ENCODE measurements at regions not wholly inside any gene's neighbourhood (a gene's known extent, or its start where the extent isn't known, plus 50 kb on each side); places are given as distances from the start of the nearest gene placed in this dataset.

DNA sequence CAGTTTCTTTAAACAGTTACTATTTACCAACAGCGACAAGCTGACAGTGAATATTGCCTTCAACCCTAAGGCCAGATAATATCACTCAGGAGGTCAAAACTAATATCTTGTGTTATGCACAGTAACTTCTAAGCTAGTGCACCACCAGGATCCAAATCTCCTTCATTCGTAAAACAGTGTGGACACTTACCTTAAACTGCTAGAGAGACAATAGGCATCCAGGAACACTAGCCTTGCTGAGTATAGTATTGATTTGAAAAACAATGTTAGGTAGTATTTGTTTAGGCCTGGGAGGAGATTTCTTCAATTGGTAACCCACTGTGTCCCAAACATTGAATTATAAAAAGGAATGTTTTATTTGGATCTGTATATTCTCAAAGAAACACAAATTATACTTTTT is 707.9 kb upstream of the UBE2E2 start:
- H3K27me3 ChIP-seq (ENCODE audit: control insufficient read depth in 1 of 2, insufficient read depth in 2 of 2, low read length in 1 of 2), result no peaks in the 10 kb centered on the region
- WGBS, 2 donors, result 36% methylated on average over 2 of the region's 2 CpGs
- DNase-seq (no peak), ATAC-seq (ENCODE audit: low FRiP score) (no peak)
- no peak overlapping the region for H3K27ac ChIP-seq (ENCODE audit: low read depth in 1 of 2, low read length in 2 of 2)
- intact Hi-C loops (cut with DNase I), result no loop called here
- peaks cover 0 to 5% of the 10 kb centered on the region in 2 donors for H3K4me1 ChIP-seq (ENCODE audit: control insufficient read depth in 1 of 2, insufficient read depth in 2 of 2, low read length in 2 of 2)
- no peak overlapping the region for H3K4me3 ChIP-seq (ENCODE audit: low read length in 2 of 2)
- H3K36me3 ChIP-seq (ENCODE audit: control insufficient read depth in 1 of 2, insufficient read depth in 2 of 2, low read length in 1 of 2), result no peaks in the 10 kb centered on the region
- no peaks in the 10 kb centered on the region for H3K9me3 ChIP-seq (ENCODE audit: control insufficient read depth, low read length)

DNA sequence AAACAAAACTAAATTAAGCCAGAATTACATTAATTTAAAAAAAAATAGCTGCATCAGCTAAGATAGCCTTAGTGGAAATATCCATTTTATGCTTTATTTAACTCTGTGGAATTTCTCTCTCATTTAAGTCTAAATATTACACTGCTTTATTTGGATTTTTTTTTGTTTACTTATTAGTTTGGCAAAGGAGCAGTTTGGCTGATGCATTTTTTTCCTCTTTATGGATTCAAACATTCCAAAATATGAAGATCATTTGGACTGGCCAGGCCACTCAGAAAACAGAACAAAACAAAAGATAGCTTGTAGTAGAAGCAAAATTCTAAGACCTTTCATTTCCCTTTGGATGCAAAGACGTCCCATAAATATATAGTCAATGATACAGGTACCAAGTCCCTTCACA is 707.3 kb upstream of the UBE2E2 start:
- no peaks in the 10 kb centered on the region for H3K9me3 ChIP-seq (ENCODE audit: control insufficient read depth, low read length)
- DNase-seq (no peak), ATAC-seq (ENCODE audit: low FRiP score) (no peak)
- 15 to 19% methylated on average over 1 of the region's 1 CpG for WGBS, 2 donors
- peaks cover 0 to 5% of the 10 kb centered on the region in 2 donors for H3K4me1 ChIP-seq (ENCODE audit: control insufficient read depth in 1 of 2, insufficient read depth in 2 of 2, low read length in 2 of 2)
- intact Hi-C loops (cut with DNase I), result no loop called here
- H3K27ac ChIP-seq (ENCODE audit: low read depth in 1 of 2, low read length in 2 of 2), result no peak overlapping the region
- H3K4me3 ChIP-seq (ENCODE audit: low read length in 2 of 2), result no peak overlapping the region
- H3K36me3 ChIP-seq (ENCODE audit: control insufficient read depth in 1 of 2, insufficient read depth in 2 of 2, low read length in 1 of 2), result no peaks in the 10 kb centered on the region
- H3K27me3 ChIP-seq (ENCODE audit: control insufficient read depth in 1 of 2, insufficient read depth in 2 of 2, low read length in 1 of 2), result no peaks in the 10 kb centered on the region

- peaks cover 0 to 5% of the 10 kb centered on the region in 2 donors for H3K4me1 ChIP-seq (ENCODE audit: control insufficient read depth in 1 of 2, insufficient read depth in 2 of 2, low read length in 2 of 2)
- H3K27me3 ChIP-seq (ENCODE audit: control insufficient read depth in 1 of 2, insufficient read depth in 2 of 2, low read length in 1 of 2), result no peaks in the 10 kb centered on the region
- WGBS, 2 donors, result 73 to 76% methylated on average over 1 of the region's 1 CpG
- no peak overlapping the region for H3K27ac ChIP-seq (ENCODE audit: low read depth in 1 of 2, low read length in 2 of 2)
- no peaks in the 10 kb centered on the region for H3K9me3 ChIP-seq (ENCODE audit: control insufficient read depth, low read length)
- no peaks in the 10 kb centered on the region for H3K36me3 ChIP-seq (ENCODE audit: control insufficient read depth in 1 of 2, insufficient read depth in 2 of 2, low read length in 1 of 2)
- DNase-seq (no peak), ATAC-seq (ENCODE audit: low FRiP score) (no peak)
- intact Hi-C loops (cut with DNase I), result no loop called here
- H3K4me3 ChIP-seq (ENCODE audit: low read length in 2 of 2), result no peak overlapping the region
Observed at GRCh38 chr3:22496641-22497040, 706.5 kb upstream of the UBE2E2 start.

DNA sequence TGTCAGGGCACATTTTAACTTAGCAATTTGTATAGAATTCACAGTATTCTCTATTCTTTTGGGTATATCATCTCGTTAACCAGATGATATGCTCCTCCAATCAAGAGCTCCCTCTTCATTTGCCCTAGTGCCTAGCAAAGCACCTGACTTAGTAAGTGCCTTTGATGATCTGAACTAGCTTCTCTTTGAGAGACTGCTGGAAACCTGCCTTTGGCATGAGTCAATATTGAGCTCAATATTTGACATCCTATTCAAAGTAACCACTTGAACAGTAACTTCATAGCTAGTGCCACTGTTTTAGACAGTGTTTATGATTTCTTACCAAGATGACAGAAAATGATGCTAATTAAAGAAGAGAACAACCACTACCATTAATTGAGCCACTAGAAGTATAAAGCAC is 696.3 kb upstream of the UBE2E2 start:
- intact Hi-C loops (cut with DNase I), result no loop called here
- Histone ChIP-seq H3K9me3 (ENCODE audit: control insufficient read depth, low read length) (peaks cover 2% of the 10 kb centered on the region), H3K4me1 (ENCODE audit: control insufficient read depth in 1 of 2, insufficient read depth in 2 of 2, low read length in 2 of 2) (no peaks in the 10 kb centered on the region), H3K27me3 (ENCODE audit: control insufficient read depth in 1 of 2, insufficient read depth in 2 of 2, low read length in 1 of 2) (no peaks in the 10 kb centered on the region), H3K27ac (ENCODE audit: low read depth in 1 of 2, low read length in 2 of 2) (no peak overlapping the region), H3K36me3 (ENCODE audit: control insufficient read depth in 1 of 2, insufficient read depth in 2 of 2, low read length in 1 of 2) (no peaks in the 10 kb centered on the region), H3K4me3 (ENCODE audit: low read length in 2 of 2) (no peak overlapping the region)
- DNase-seq, result no peak
- ATAC-seq (ENCODE audit: low FRiP score), result no peak
- WGBS, 2 donors, result 53 to 54% methylated on average over 1 of the region's 1 CpG

DNA sequence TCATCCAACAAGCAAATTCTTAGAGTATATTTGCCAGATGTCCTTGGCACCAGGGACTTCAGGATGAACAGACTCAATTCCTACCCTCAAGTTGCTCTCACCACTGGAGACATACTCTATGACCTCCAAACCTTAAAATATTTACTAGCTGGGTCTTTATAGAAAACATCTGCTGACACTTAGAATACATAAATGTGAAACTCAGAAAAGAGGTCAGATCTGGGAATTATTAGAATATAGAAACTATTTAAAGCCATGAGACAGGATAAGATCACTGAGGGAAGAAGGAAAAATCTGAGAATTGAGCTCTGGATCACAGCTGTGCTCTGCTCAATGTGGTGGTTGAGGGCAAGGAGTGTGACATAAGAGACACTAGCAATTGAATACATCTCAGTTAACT is 695.4 kb upstream of the UBE2E2 start:
- ATAC-seq (ENCODE audit: low FRiP score) (no peak), DNase-seq (no peak)
- H3K27ac ChIP-seq (ENCODE audit: low read depth in 1 of 2, low read length in 2 of 2), result no peak overlapping the region
- no peaks in the 10 kb centered on the region for H3K36me3 ChIP-seq (ENCODE audit: control insufficient read depth in 1 of 2, insufficient read depth in 2 of 2, low read length in 1 of 2)
- no peaks in the 10 kb centered on the region for H3K4me1 ChIP-seq (ENCODE audit: control insufficient read depth in 1 of 2, insufficient read depth in 2 of 2, low read length in 2 of 2)
- peaks cover 2% of the 10 kb centered on the region for H3K9me3 ChIP-seq (ENCODE audit: control insufficient read depth, low read length)
- intact Hi-C loops (cut with DNase I), result no loop called here
- H3K4me3 ChIP-seq (ENCODE audit: low read length in 2 of 2), result no peak overlapping the region
- no peaks in the 10 kb centered on the region for H3K27me3 ChIP-seq (ENCODE audit: control insufficient read depth in 1 of 2, insufficient read depth in 2 of 2, low read length in 1 of 2)

GRCh38 chr3:22523925-22524324 is 679.2 kb upstream of the UBE2E2 start:
- Histone ChIP-seq H3K27me3 (ENCODE audit: control insufficient read depth in 1 of 2, insufficient read depth in 2 of 2, low read length in 1 of 2) (no peaks in the 10 kb centered on the region), H3K27ac (ENCODE audit: low read depth in 1 of 2, low read length in 2 of 2) (no peak overlapping the region), H3K4me3 (ENCODE audit: low read length in 2 of 2) (no peak overlapping the region), H3K9me3 (ENCODE audit: control insufficient read depth, low read length) (no peaks in the 10 kb centered on the region), H3K36me3 (ENCODE audit: control insufficient read depth in 1 of 2, insufficient read depth in 2 of 2, low read length in 1 of 2) (no peaks in the 10 kb centered on the region), H3K4me1 (ENCODE audit: control insufficient read depth in 1 of 2, insufficient read depth in 2 of 2, low read length in 2 of 2) (no peaks in the 10 kb centered on the region)
- DNase-seq (no peak), ATAC-seq (ENCODE audit: low FRiP score) (no peak)
- intact Hi-C loops (cut with DNase I), result no loop called here
- whole genome bisulfite sequencing, 2 donors, result 91 to 93% methylated on average over 3 of the region's 3 CpGs

DNA sequence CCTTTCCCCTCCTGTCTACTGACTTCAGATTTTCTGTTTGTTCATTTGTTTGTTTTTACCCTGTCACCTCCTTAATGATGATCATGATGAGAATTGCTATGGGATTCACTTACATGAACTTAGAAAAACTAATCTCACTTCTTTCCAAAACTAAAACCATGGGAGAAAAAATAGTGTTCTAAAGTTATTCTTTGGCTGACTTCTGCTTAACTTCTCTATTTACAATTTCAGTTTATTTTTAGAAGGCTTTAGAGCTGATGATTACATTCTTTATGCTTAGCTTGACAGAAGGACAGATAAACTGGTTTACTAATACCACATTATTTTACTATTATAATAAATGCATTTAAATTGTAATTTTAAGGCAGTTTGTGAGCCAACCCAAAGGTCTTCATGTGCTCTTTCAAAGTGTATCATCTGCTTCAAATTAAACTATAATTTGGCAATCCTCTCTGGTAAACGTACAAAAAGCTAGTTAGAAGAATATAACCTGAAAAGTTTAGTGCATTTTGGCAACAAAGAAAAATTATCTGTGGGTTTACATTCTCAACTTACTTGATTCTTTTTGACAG is 676.8 kb upstream of the UBE2E2 start:
- DNase-seq (no peak), ATAC-seq (ENCODE audit: low FRiP score) (no peak)
- Histone ChIP-seq H3K27me3 (ENCODE audit: control insufficient read depth in 1 of 2, insufficient read depth in 2 of 2, low read length in 1 of 2) (no peaks in the 10 kb centered on the region), H3K9me3 (ENCODE audit: control insufficient read depth, low read length) (no peaks in the 10 kb centered on the region), H3K4me1 (ENCODE audit: control insufficient read depth in 1 of 2, insufficient read depth in 2 of 2, low read length in 2 of 2) (no peaks in the 10 kb centered on the region), H3K27ac (ENCODE audit: low read depth in 1 of 2, low read length in 2 of 2) (no peak overlapping the region), H3K36me3 (ENCODE audit: control insufficient read depth in 1 of 2, insufficient read depth in 2 of 2, low read length in 1 of 2) (no peaks in the 10 kb centered on the region), H3K4me3 (ENCODE audit: low read length in 2 of 2) (no peak overlapping the region)
- 16 to 20% methylated on average over 1 of the region's 1 CpG for WGBS, 2 donors
- intact Hi-C loops (cut with DNase I), result no loop called here

GRCh38 chr3:22536541-22536940 is 666.6 kb upstream of the UBE2E2 start:
- 21 to 30% methylated on average over 1 of the region's 1 CpG for WGBS, 2 donors

DNA sequence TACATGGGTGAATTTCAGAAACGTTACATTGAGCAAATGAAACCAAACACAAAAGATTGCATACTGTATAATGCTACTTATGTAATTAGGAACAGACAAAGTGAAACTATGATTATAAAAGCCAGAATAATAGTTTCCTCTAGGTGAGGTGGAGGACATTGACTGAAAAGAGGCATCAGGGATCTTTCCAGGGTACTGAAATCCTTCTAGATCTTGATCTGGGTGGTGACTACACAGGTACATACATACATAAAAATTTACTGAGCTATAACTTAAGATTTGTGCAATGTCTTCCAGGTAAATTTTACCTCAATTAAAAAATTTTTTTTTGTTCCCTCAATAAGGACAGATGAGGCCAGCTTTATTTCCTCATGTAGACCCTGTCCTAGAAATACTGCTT is 665.6 kb upstream of the UBE2E2 start:
- Histone ChIP-seq H3K4me3 (ENCODE audit: low read length in 2 of 2) (no peak overlapping the region), H3K9me3 (ENCODE audit: control insufficient read depth, low read length) (peaks cover 1% of the 10 kb centered on the region), H3K36me3 (ENCODE audit: control insufficient read depth in 1 of 2, insufficient read depth in 2 of 2, low read length in 1 of 2) (no peaks in the 10 kb centered on the region), H3K27me3 (ENCODE audit: control insufficient read depth in 1 of 2, insufficient read depth in 2 of 2, low read length in 1 of 2) (no peaks in the 10 kb centered on the region), H3K4me1 (ENCODE audit: control insufficient read depth in 1 of 2, insufficient read depth in 2 of 2, low read length in 2 of 2) (no peaks in the 10 kb centered on the region), H3K27ac (ENCODE audit: low read depth in 1 of 2, low read length in 2 of 2) (no peak overlapping the region)
- intact Hi-C loops (cut with DNase I), result no loop called here
- ATAC-seq (ENCODE audit: low FRiP score) (no peak), DNase-seq (no peak)
- 63 to 76% methylated on average over 1 of the region's 1 CpG for WGBS, 2 donors

More at GRCh38 chr3:22536541-22536940, 666.6 kb upstream of the UBE2E2 start:
- ATAC-seq (ENCODE audit: low FRiP score) (no peak), DNase-seq (no peak)
- H3K36me3 ChIP-seq (ENCODE audit: control insufficient read depth in 1 of 2, insufficient read depth in 2 of 2, low read length in 1 of 2), result no peaks in the 10 kb centered on the region
- H3K9me3 ChIP-seq (ENCODE audit: control insufficient read depth, low read length), result peaks cover 1% of the 10 kb centered on the region
- H3K4me1 ChIP-seq (ENCODE audit: control insufficient read depth in 1 of 2, insufficient read depth in 2 of 2, low read length in 2 of 2), result no peaks in the 10 kb centered on the region
- H3K27me3 ChIP-seq (ENCODE audit: control insufficient read depth in 1 of 2, insufficient read depth in 2 of 2, low read length in 1 of 2), result no peaks in the 10 kb centered on the region
- intact Hi-C loops (cut with DNase I), result no loop called here
- H3K27ac ChIP-seq (ENCODE audit: low read depth in 1 of 2, low read length in 2 of 2), result no peak overlapping the region
- no peak overlapping the region for H3K4me3 ChIP-seq (ENCODE audit: low read length in 2 of 2)

Measured in aorta (tissue), 5 donors.